ENCODE measurements at regions not wholly inside any gene's neighbourhood (a gene's known extent, or its start where the extent isn't known, plus 50 kb on each side); places are given as distances from the start of the nearest gene placed in this dataset.

- FAIRE-seq (no peak), ATAC-seq (no peak), DNase-seq (ENCODE audit: low read depth, low spot score) (no peak)
- SMC1A ChIA-PET (ENCODE audit: uncharacterized antibody, unreplicated experiment), result no interaction called here
- WGBS (ENCODE audit: insufficient coverage, insufficient replicate concordance, low lambda C conversion rate, missing lambda C conversion rate), result 70% methylated on average over 6 of the region's 6 CpGs
- no peak overlapping the region for H3K9ac ChIP-seq (ENCODE audit: control insufficient read depth, insufficient read depth, low read length)
- CTCF ChIA-PET, result no interaction called here
- H3K4me3 ChIP-seq, result no peak overlapping the region
- H3K4me1 ChIP-seq (ENCODE audit: control insufficient read depth, insufficient read depth, low read length), result peaks cover 2% of the 10 kb centered on the region; the same call in 1 of the 2 replicates
- in situ Hi-C loops (cut with MboI) (no loop called here), intact Hi-C loops (cut with micrococcal nuclease; ENCODE audit: unreplicated experiment) (no loop called here)
- H3K27ac ChIP-seq (ENCODE audit: control insufficient read depth, insufficient read depth), result no peak overlapping the region
- no peaks in the 10 kb centered on the region for H3K79me2 ChIP-seq (ENCODE audit: control insufficient read depth, insufficient read depth, low read length)
- no peaks in the 10 kb centered on the region for H3K27me3 ChIP-seq (replicated peaks in 1 of 2; ENCODE audit: control insufficient read depth in 2 of 2, insufficient read depth in 2 of 2, low read length in 1 of 2)
- RAD21 ChIA-PET (ENCODE audit: unreplicated experiment), result no interaction called here
- no peaks in the 10 kb centered on the region for H3K9me3 ChIP-seq (replicated peaks; ENCODE audit: control insufficient read depth, insufficient read depth, low read length)
- no peak overlapping the region for H3K4me2 ChIP-seq (ENCODE audit: control insufficient read depth, insufficient read depth)
- POLR2A ChIA-PET, result no interaction called here
- no peak overlapping the region for H2AFZ ChIP-seq (ENCODE audit: control insufficient read depth, low read depth, low read length)
- H4K20me1 ChIP-seq (ENCODE audit: control insufficient read depth, insufficient read depth), result no peaks in the 10 kb centered on the region
- TF ChIP-seq ZBED1 (IDR thresholded peaks at IDR 0.05; ENCODE audit: borderline replicate concordance) (no peak), CBX3 (IDR thresholded peaks at IDR 0.05; ENCODE audit: borderline replicate concordance, low read depth) (no peak), STAT1 (conservative IDR thresholded peaks at IDR 0.05) (no peak), BCL3 (IDR thresholded peaks at IDR 0.05; ENCODE audit: borderline replicate concordance, insufficient read depth, low read depth, low read length, poor library complexity, severe bottlenecking) (no peak), CHD1 (IDR thresholded peaks at IDR 0.05; ENCODE audit: low read depth, low read length) (no peak), MYB (IDR thresholded peaks at IDR 0.05; ENCODE audit: borderline replicate concordance, low read depth, low read length) (no peak), PML (IDR thresholded peaks at IDR 0.05; ENCODE audit: low read length) (no peak), NR2C1 (IDR thresholded peaks at IDR 0.05) (no peak), CUX1 (IDR thresholded peaks at IDR 0.05; ENCODE audit: insufficient replicate concordance, low read depth, low read length) (no peak)
- TF ChIP-seq, protein P1, sequence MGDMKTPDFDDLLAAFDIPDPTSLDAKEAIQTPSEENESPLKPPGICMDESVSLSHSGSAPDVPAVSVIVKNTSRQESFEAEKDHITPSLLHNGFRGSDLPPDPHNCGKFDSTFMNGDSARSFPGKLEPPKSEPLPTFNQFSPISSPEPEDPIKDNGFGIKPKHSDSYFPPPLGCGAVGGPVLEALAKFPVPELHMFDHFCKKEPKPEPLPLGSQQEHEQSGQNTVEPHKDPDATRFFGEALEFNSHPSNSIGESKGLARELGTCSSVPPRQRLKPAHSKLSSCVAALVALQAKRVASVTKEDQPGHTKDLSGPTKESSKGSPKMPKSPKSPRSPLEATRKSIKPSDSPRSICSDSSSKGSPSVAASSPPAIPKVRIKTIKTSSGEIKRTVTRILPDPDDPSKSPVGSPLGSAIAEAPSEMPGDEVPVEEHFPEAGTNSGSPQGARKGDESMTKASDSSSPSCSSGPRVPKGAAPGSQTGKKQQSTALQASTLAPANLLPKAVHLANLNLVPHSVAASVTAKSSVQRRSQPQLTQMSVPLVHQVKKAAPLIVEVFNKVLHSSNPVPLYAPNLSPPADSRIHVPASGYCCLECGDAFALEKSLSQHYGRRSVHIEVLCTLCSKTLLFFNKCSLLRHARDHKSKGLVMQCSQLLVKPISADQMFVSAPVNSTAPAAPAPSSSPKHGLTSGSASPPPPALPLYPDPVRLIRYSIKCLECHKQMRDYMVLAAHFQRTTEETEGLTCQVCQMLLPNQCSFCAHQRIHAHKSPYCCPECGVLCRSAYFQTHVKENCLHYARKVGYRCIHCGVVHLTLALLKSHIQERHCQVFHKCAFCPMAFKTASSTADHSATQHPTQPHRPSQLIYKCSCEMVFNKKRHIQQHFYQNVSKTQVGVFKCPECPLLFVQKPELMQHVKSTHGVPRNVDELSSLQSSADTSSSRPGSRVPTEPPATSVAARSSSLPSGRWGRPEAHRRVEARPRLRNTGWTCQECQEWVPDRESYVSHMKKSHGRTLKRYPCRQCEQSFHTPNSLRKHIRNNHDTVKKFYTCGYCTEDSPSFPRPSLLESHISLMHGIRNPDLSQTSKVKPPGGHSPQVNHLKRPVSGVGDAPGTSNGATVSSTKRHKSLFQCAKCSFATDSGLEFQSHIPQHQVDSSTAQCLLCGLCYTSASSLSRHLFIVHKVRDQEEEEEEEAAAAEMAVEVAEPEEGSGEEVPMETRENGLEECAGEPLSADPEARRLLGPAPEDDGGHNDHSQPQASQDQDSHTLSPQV (IDR thresholded peaks at IDR 0.05), result no peak
- TF ChIP-seq, protein P2, sequence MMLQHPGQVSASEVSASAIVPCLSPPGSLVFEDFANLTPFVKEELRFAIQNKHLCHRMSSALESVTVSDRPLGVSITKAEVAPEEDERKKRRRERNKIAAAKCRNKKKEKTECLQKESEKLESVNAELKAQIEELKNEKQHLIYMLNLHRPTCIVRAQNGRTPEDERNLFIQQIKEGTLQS (IDR thresholded peaks at IDR 0.05; ENCODE audit: borderline replicate concordance, extremely low read depth, low read depth, low read length), result no peak
- no TSS peak for BruUV-seq (replicated peaks)
- H3K36me3 ChIP-seq (ENCODE audit: control insufficient read depth in 2 of 2, insufficient read depth in 2 of 2, low read length in 1 of 2), result no peaks in the 10 kb centered on the region
Measured at GRCh38 chr5:154117050-154117449, 73.5 kb upstream of the GALNT10 start.

Data from GM12878 (cell line).